ENCODE measurements at regions not wholly inside any gene's neighbourhood (a gene's known extent, or its start where the extent isn't known, plus 50 kb on each side); places are given as distances from the start of the nearest gene placed in this dataset.
A peak's percentile ranks its signal among the peaks of the same experiment; 100 is the strongest.
"Not testable (repeated sequence)": the region's sequence is repeated elsewhere in the genome, so short reads cannot be mapped to it uniquely, and the experiment has no call there.

- no peak for DNase-seq (ENCODE audit: low read depth in 4 of 4, low spot score in 3 of 4)
These were observed 362.2 kb upstream of the SNX7 start for GRCh38 chr1:98299313-98299712.

DNA sequence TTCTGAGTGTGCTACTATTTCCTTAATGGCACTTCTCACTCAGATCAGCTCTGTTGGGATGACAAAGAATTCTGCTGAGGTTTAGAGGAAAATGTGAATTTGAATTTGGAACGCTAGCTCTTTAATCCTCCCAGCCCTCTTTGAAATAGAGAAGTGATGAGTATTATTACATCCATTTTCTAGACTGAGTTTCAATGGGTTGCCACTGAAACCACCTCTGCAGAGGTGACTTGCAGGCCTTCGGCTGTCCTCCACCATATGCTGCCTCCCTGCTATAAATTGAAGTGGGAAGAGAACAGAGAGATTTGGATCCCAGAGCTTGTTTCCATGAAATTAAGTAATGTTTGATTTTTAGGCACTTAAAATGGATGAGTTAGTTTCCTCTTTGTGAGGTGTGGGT, 363.2 kb upstream of the SNX7 start:
- DNase-seq (ENCODE audit: low read depth in 4 of 4, low spot score in 3 of 4) = no peak

DNA sequence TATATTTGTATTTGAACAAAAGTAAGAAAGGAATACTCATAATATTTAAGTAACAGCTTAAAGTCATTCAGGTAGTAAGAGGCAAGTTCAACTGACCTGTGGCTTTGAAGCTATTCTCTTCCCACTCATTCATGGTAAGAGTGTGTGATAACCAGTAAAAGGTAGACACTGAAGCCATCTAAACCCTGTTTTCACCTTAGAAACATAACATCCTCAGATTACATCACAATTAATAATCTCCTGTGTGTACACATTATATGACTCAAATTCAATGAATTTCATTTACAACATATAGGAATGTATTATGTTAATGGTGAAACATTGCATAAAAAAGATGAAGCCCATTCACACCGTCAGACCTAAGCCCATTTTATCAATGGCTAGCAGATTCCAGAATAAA, 364.8 kb upstream of the SNX7 start:
- no peak for DNase-seq (ENCODE audit: low read depth in 4 of 4, low spot score in 3 of 4)

DNA sequence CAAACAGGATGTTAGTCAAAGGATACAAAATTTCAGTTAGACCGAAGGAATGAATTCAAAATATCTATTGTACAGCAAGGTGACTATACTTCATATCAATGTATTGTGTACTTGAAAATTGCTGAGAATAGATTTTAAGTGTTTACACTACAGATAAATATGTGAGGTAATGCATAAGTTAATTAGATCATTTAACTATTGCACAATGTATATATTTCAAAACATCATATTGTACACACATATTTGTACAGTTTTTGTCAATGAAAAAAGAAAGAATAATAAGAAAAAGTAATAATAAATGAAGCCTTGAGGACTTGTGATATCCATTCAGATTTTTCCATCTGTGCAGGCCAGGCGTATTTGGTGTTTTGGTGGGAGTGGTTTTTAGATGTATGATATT, 367.4 kb upstream of the SNX7 start:
- DNase-seq (ENCODE audit: low read depth in 4 of 4, low spot score in 3 of 4) = no peak

- DNase-seq (ENCODE audit: low read depth in 4 of 4, low spot score in 3 of 4) = no peak
These were observed 368.5 kb upstream of the SNX7 start for GRCh38 chr1:98292994-98293393.

DNA sequence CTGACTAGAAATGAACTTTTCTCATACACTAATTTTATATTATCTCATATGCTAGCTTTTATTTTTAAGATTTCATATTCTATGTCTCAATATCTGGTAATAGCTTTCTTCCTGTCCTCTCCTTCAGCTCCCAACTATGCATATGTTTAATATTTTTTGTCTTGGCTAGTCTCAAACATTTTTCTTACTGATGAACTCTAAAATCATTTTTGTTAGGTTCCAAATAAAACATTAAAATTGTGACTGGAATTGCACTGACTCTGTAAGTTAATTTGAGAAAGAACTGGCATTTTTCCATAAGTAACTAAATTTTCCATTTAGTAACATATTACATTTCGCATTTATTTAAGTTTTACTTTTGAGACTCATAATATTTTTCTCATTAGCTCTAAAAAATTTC, 368.5 kb upstream of the DPYD start:
- DNase-seq (ENCODE audit: low read depth in 4 of 4, low spot score in 3 of 4) = no peak

DNA sequence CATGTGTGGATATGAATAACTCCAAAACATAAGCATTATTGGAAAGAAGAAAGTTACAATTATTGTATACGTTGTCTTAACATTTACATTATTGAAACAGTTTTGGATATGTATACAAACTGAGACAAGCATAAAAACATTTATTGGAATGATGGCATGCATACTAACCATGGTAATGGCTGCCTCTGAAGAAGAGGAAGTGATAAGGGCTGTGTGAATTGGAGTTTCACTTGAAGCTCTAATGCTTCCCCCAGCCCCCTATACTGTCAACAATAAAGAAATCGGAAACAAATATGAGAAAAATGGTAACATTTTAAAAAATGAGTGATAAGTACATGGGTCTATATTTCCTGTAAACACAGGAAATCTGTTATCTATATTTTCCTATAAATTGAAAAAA, 367.7 kb upstream of the DPYD start:
- DNase-seq (ENCODE audit: low read depth in 4 of 4, low spot score in 3 of 4) = no peak

DNA sequence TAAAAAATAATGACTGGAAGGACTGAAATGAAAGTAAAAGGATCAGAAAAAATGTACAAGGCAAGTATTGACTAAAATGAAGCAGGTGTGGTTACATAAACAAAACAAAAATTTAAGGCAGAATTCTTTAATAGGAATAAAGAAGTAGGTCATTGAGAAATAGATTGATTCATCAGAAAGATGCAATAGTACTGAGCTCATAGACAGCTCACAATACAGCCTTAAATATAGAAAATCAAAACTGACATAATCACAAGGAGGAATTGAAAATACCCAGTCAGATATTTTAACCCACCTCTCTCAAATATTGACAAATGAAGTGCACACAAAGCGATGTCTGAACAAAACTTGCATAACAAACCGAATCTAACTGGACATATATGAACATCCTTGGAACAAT, 366.8 kb upstream of the DPYD start:
- no peak for DNase-seq (ENCODE audit: low read depth in 4 of 4, low spot score in 3 of 4)

DNA sequence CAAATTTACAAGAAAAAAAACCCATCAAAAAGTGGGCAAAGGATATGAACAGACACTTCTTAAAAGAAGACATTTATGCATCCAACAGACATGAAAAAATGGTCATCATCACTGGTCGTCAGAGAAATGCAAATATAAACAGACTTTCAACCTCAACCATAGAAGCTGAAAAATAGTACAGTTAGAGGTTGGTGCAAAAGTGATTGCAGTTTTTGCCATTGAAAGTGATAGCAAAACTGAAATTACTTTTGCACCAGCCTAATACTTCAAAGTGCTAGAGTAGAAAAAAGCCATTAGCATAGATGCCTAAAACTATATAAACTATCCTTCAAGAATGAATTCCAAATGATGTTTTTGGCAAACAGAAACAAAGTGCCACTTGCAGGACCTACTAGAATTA, 365.8 kb upstream of the DPYD start:
- DNase-seq (ENCODE audit: low read depth in 4 of 4, low spot score in 3 of 4) = no peak

- DNase-seq (ENCODE audit: low read depth in 4 of 4, low spot score in 3 of 4) = not testable (repeated sequence)
These were observed 364.5 kb upstream of the DPYD start for GRCh38 chr1:98285286-98285685.

- DNase-seq (ENCODE audit: low read depth in 4 of 4, low spot score in 3 of 4) = no peak
These were observed 359.2 kb upstream of the DPYD start for GRCh38 chr1:98280049-98280448.

DNA sequence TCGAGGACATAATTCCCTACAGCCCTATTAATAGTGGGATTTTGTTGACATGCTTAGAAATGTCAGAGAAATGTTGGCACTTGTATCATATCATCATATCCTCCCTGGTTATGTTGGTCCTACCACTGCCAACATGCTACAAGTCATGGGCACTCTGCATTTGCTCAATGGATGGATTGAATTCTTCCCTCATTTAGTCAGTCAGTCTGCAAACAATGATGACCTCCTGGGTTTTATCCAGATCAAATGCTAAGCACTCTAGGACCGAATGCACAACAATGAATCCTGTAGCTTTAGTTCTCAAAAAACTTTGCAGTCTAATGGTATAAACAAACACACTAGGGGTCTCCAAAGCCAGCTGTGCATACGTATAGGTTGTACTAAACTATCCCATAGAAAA, 357.2 kb upstream of the DPYD start:
- DNase-seq (ENCODE audit: low read depth in 4 of 4, low spot score in 3 of 4) = no peak

GRCh38 chr1:98277118-98277517, 356.3 kb upstream of the DPYD start:
- DNase-seq (ENCODE audit: low read depth in 4 of 4, low spot score in 3 of 4) = peak in 1 of 4 donors; percentile 3

DNA sequence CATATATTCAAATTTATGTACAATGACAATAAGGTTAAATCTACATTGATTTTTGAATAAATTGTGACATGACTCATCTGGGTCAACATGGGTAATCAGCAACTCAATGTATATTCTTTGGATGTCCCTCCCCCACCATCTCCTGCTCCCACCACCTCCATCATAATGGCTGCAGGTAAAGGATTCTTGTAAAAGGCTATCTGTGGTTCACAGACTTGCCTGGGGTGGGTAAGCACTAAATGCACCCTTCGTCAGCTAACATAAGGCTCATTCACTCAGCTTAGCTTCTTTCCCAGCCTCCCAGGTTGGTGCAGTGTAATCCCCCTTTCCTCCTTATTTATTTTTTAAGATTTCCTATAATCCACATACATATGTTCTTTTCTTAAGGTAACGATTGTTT, 355.7 kb upstream of the DPYD start:
- DNase-seq (ENCODE audit: low read depth in 4 of 4, low spot score in 3 of 4) = no peak

DNA sequence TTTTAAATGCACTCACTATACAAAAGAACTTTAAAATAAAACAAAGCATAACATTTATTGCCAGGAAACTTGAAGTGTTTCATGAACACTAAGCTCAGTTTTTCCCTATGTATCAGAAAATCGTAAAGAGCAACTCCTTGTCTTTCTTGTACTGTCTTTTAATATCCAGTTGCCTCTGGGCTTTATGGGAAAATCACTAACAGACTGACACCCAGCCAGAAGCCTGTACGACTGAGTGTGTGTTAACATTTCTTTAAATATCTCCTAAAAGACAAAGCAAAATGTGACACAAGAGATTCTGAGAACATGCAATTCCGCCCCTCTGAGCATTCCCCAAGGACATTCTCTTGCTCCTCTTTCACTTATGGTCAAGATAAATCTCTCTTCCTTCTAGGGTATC, 347.5 kb upstream of the DPYD start:
- no peak for DNase-seq (ENCODE audit: low read depth in 4 of 4, low spot score in 3 of 4)

- DNase-seq (ENCODE audit: low read depth in 4 of 4, low spot score in 3 of 4) = no peak
These were observed 346.6 kb upstream of the DPYD start for GRCh38 chr1:98267423-98267822.

GRCh38 chr1:98264727-98265126, 343.9 kb upstream of the DPYD start:
- no peak for DNase-seq (ENCODE audit: low read depth in 4 of 4, low spot score in 3 of 4)

DNA sequence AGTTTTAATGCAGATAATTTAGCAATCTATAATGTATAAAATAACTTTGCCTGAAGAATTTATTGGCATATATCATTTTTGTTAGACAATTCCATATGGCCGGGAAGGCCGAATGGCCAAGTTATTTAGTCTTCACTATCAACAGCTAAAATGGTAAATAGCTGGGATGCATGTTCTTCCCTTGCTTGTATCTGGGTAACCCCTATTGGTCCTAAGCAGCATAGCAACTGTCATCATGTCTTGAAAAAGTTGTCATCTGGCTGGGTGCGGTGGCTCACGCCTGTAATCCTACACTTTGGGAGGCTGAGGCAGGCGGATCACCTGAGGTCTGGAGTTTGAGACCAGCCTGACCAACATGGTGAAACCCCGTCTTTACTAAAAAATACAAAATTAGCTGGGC, 340.0 kb upstream of the DPYD start:
- no peak for DNase-seq (ENCODE audit: low read depth in 4 of 4, low spot score in 3 of 4)

DNA sequence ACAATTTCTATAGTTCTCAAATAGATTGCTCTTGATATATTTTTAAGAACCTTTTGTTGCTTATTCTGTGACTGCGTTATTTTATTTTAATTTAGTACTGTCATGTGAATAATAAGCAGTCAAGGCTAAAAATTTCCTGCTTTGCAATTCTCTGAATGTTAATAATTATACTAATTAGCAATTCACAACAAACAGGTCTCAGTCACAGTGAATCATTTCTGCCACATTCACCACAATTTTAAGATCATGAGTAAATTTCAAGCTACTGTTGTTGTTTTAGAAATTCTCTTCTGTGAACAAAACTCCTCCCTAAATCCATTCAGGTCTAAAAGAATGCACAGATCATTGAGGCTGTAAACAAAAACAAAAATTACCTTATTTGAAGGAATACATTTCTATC, 339.6 kb upstream of the DPYD start:
- DNase-seq (ENCODE audit: low read depth in 4 of 4, low spot score in 3 of 4) = no peak

DNA sequence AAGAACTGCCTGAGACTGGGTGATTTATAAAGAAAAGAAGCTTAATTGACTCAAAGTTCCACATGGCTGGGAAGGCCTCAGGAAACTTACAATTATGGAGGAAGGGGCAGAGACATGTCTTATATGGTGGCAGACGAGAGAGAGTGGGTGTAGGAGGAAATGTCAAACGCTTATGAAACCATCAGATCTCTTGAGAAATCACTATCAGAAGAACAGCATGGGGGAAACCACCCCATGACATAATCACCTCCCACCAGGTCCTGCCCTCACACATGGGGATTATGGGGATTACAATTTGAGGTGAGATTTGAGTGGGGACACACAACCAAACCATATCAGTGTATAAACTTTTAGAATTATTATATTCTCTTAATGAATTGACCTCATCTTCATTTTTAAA, 335.9 kb upstream of the DPYD start:
- DNase-seq (ENCODE audit: low read depth in 4 of 4, low spot score in 3 of 4) = no peak

DNA sequence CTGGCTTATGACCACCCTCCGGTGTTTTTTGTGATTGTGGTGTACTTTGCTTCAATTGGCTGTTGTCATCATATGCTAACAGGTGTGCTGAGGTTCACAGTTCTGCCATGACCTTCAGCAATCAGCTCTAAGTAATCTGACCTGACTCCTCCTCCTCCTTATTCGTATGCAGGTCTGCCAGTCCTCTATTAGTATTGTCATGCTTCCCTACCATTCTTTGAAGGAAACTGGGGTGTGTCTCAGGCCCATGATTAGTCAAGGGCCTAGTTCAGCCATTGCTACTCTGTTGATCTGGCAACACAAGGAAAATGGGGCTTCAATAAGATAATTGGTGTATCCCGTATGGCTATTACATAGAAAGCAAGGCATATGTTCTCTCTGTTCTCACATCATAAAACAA, 332.3 kb upstream of the DPYD start:
- DNase-seq (ENCODE audit: low read depth in 4 of 4, low spot score in 3 of 4) = no peak

GRCh38 chr1:98251497-98251896, 330.7 kb upstream of the DPYD start:
- DNase-seq (ENCODE audit: low read depth in 4 of 4, low spot score in 3 of 4) = no peak

DNA sequence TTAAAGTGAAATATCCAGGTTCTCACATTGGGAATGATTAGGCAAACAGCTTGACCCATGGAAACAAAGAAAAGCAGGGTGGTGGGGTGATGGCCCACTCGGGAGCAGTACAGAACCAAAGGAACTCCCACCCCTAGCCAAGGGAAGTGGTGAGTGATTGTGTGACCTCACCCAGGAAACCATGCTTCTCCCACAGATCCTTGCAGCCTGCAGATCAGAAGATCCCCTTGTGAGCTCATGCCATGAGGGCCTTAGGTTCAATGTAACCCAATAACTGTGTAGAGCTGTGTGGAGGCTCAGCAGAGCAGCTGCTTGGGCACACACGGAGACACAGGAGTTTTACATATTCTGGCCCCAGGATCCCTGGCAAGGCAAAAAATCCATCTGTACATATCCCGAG, 311.8 kb upstream of the DPYD start:
- DNase-seq (ENCODE audit: low read depth in 4 of 4, low spot score in 3 of 4) = no peak

DNA sequence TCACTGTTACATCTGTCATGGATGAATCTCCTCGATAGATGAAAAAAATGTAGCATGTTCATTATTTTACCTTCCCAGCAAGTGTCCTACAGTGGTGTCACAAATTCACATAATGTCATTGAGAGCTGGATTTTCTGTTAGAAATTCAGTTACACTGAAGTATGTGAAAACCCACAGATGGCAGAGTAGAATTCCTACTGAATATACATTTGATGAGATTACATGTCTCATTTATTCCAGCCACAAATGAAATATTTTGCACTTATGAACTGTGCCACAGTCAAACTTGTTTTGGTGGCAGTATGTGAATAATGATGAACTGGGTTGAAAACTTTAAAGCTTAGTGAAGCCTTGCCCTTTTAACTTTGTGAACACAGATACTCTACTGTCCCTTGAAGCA, 301.9 kb upstream of the DPYD start:
- no peak for DNase-seq (ENCODE audit: low read depth in 4 of 4, low spot score in 3 of 4)
